H9 (cell line): ENCODE measurements at regions not wholly inside any gene's neighbourhood (a gene's known extent, or its start where the extent isn't known, plus 50 kb on each side); places are given as distances from the start of the nearest gene placed in this dataset.

Experiments
- DNase-seq: peaks from one replicate; pipeline ENCODE4 v3.0.0-alpha.2; 2017
- H2AFZ ChIP-seq: one replicate; pipeline ENCODE4 v1.6.1; 2013; ENCODE audit warnings: mild to moderate bottlenecking, low read length, control low read depth, moderate library complexity
- H2AK5ac ChIP-seq: 2 replicates; pipeline ENCODE4 v1.6.1; 2013; ENCODE audit warnings: low read length, control low read depth, mixed read lengths; ENCODE audit not compliant: insufficient read length
- H2BK120ac ChIP-seq: one replicate; pipeline ENCODE4 v1.6.1; 2013; ENCODE audit warnings: low read depth, mild to moderate bottlenecking, low read length, control low read depth, inconsistent platforms; ENCODE audit not compliant: poor library complexity, severe bottlenecking
- H2BK12ac ChIP-seq: 2 replicates; pipeline ENCODE4 v1.6.1; 2013; ENCODE audit warnings: low read length, control low read depth, mixed read lengths, low read depth; ENCODE audit not compliant: insufficient read length
- H2BK15ac ChIP-seq: 2 replicates; pipeline ENCODE4 v1.6.1; 2013; ENCODE audit warnings: low read depth, low read length, control low read depth
- H2BK20ac ChIP-seq: one replicate; pipeline ENCODE4 v1.6.1; 2013; ENCODE audit warnings: low read depth, mild to moderate bottlenecking, low read length, control low read depth, inconsistent platforms; ENCODE audit not compliant: poor library complexity, severe bottlenecking
- H2BK5ac ChIP-seq: 2 replicates; pipeline ENCODE4 v1.6.1; 2013; ENCODE audit warnings: low read length, control low read depth, mixed read lengths; ENCODE audit not compliant: insufficient read length
- H3K14ac ChIP-seq: 2 replicates; pipeline ENCODE4 v1.6.1; 2013; ENCODE audit warnings: low read length, control low read depth; ENCODE audit not compliant: insufficient read depth
- H3K18ac ChIP-seq: 2 replicates; pipeline ENCODE4 v1.6.1; 2013; ENCODE audit warnings: low read depth, mild to moderate bottlenecking, mixed read lengths, low read length, control low read depth; ENCODE audit not compliant: insufficient read length
- H3K23ac ChIP-seq: 2 replicates; pipeline ENCODE4 v1.6.1; 2013; ENCODE audit warnings: low read length, control low read depth, mixed read lengths, low read depth; ENCODE audit not compliant: insufficient read length
- H3K23me2 ChIP-seq: 2 replicates; pipeline ENCODE4 v1.6.1; 2013; ENCODE audit warnings: low read depth, mild to moderate bottlenecking, mixed read lengths, low read length, control low read depth; ENCODE audit not compliant: insufficient read length, poor library complexity, severe bottlenecking
- H3K27ac ChIP-seq: 2 replicates; pipeline ENCODE4 v1.5.1; 2013; ENCODE audit warnings: low read length, control low read depth, mixed read lengths, low read depth; ENCODE audit not compliant: insufficient read length
- H3K27me3 ChIP-seq: 2 replicates; pipeline ENCODE4 v1.6.1; 2013; ENCODE audit warnings: low read length, control low read depth, inconsistent platforms; ENCODE audit not compliant: insufficient read depth
- H3K4ac ChIP-seq: 2 replicates; pipeline ENCODE4 v1.6.1; 2013; ENCODE audit warnings: low read depth, mild to moderate bottlenecking, control low read depth, inconsistent platforms, low read length, moderate library complexity
- H3K4me1 ChIP-seq: 2 replicates; pipeline ENCODE4 v1.6.1; 2013; ENCODE audit warnings: low read length, control low read depth, inconsistent platforms; ENCODE audit not compliant: insufficient read depth
- H3K4me2 ChIP-seq: 2 replicates; pipeline ENCODE4 v1.6.1; 2013; ENCODE audit warnings: low read length, control low read depth, mixed read lengths; ENCODE audit not compliant: insufficient read length, insufficient read depth
- H3K56ac ChIP-seq: 2 replicates; pipeline ENCODE4 v1.6.1; 2013; ENCODE audit warnings: low read depth, mild to moderate bottlenecking, mixed read lengths, low read length, control low read depth; ENCODE audit not compliant: insufficient read length
- H3K79me1 ChIP-seq: 2 replicates; pipeline ENCODE4 v1.6.1; 2013; ENCODE audit warnings: low read depth, mild to moderate bottlenecking, moderate library complexity, low read length, control low read depth, inconsistent platforms; ENCODE audit not compliant: insufficient read depth, poor library complexity, severe bottlenecking
- H3K79me2 ChIP-seq: 2 replicates; pipeline ENCODE4 v1.6.1; 2013; ENCODE audit warnings: low read length, control low read depth, inconsistent platforms; ENCODE audit not compliant: insufficient read depth
- H3K9ac ChIP-seq: 2 replicates; pipeline ENCODE4 v1.6.1; 2013; ENCODE audit warnings: low read length, control low read depth, mixed read lengths; ENCODE audit not compliant: insufficient read length; ENCODE audit errors: extremely low read depth
- H3K9me3 ChIP-seq: one replicate; pipeline ENCODE4 v1.6.1; 2013; ENCODE audit warnings: low read depth, low read length, inconsistent platforms; ENCODE audit not compliant: control insufficient read depth
- H3T11ph ChIP-seq: one replicate; pipeline ENCODE4 v1.6.1; 2013; ENCODE audit warnings: mild to moderate bottlenecking, low read length, control low read depth, inconsistent platforms
- H4K20me1 ChIP-seq: one replicate; pipeline ENCODE4 v1.6.1; 2013; ENCODE audit not compliant: control insufficient read depth, insufficient read length, insufficient read depth
- H4K5ac ChIP-seq: 2 replicates; pipeline ENCODE4 v1.6.1; 2013; ENCODE audit warnings: low read depth, mild to moderate bottlenecking, mixed read lengths, low read length, control low read depth; ENCODE audit not compliant: insufficient read length
- H4K8ac ChIP-seq: replicated peaks from 2 replicates; pipeline ENCODE4 v1.6.1; 2013; ENCODE audit warnings: low read length, control low read depth, mixed read lengths, low read depth; ENCODE audit not compliant: insufficient read length
- H4K91ac ChIP-seq: 2 replicates; pipeline ENCODE4 v1.6.1; 2013; ENCODE audit warnings: low read depth, mild to moderate bottlenecking, moderate library complexity, mixed read lengths, low read length, control low read depth; ENCODE audit not compliant: insufficient read length
- H3K27ac Mint-ChIP-seq, 3 experiments: 2 replicates in 2 of 3; 3 replicates in 1 of 3; pipeline ENCODE4 v1.8.0; 2020 to 2021; ENCODE audit warnings: mixed read lengths in 3 of 3, mild to moderate bottlenecking in 1 of 3, moderate library complexity in 1 of 3
- H3K27me3 Mint-ChIP-seq: 2 replicates; pipeline ENCODE4 v1.8.0; 2021; ENCODE audit warnings: low read depth, mild to moderate bottlenecking, moderate library complexity, mixed read lengths
- H3K36me3 Mint-ChIP-seq, 3 experiments: 2 replicates in 2 of 3; 3 replicates in 1 of 3; pipeline ENCODE4 v1.8.0; 2020 to 2021; ENCODE audit warnings: low read depth in 3 of 3, mixed read lengths in 3 of 3; ENCODE audit not compliant: insufficient read depth in 1 of 3
- H3K4me1 Mint-ChIP-seq, 2 experiments: 2 replicates each; pipeline ENCODE4 v1.8.0; 2020; ENCODE audit warnings: mixed read lengths in 2 of 2
- H3K4me3 Mint-ChIP-seq, 2 experiments: 2 replicates in 1 of 2; 3 replicates in 1 of 2; pipeline ENCODE4 v1.8.0; 2020 to 2021; ENCODE audit warnings: mild to moderate bottlenecking in 2 of 2, mixed read lengths in 2 of 2, moderate library complexity in 1 of 2
- H3K9me3 Mint-ChIP-seq, 2 experiments: 2 replicates in 1 of 2; 3 replicates in 1 of 2; pipeline ENCODE4 v1.8.0; 2020; ENCODE audit warnings: mild to moderate bottlenecking in 2 of 2, mixed read lengths in 2 of 2, moderate library complexity in 1 of 2
- WGBS: extraction: QIAGEN DNeasy Blood & Tissue Kit; methylation state at CpG from one replicate; pipeline ENCODE4 v1.1.7; 2013; ENCODE audit warnings: missing lambda C conversion rate, low lambda C conversion rate, mixed read lengths; ENCODE audit not compliant: insufficient read length; ENCODE audit errors: extremely low coverage; 5-methylcytosine and 5-hydroxymethylcytosine counted together
- TF ChIP-seq, protein P1 (sequence below): fragments of 200-600 bp; sonication (generic); conservative IDR thresholded peaks from 3 replicates; pipeline ENCODE4 v1.8.0; 2021; ENCODE audit warnings: antibody characterized with exemption, mild to moderate bottlenecking

DNA sequence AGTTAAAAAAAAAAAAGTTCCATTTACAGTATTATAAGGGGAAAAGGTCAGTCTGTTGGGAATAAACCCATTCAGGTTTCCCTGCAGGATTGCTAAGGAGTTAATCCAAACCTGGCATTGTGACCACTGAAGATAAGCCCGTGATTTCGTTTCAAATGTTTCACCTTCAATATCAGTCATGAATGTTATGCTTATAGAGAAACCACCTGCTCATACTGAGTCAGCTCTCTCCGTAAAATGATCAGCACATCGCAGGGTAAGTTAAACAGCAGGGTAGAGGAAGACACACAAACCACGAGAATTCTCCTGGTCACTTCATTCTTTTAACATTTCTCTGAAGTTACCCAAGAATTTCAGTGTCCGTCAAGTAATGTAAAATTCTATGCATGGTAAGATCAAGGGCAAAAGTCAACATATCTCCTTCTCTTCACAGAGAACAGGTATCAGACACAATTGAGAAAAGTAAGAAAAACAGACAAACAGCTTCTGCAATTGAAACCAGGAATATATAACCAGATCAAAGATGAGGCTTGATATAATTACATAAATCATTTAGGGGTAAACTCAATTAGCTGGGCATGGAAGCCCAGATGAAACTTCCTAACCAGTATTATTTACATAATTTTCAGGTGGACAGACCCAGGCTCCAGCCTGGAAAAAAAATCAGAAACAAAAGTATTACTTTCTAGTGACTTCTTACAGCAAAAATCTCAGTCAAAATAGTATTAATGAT lies 67.6 kb upstream of the ARHGEF3 start:
- Histone ChIP-seq H3K27me3 (no peaks in the 10 kb centered on the region), H4K5ac (no peak overlapping the region), H3K18ac (no peak overlapping the region), H2BK12ac (no peak overlapping the region), H4K8ac (no peak overlapping the region), H3K79me2 (no peaks in the 10 kb centered on the region), H3K9me3 (no peaks in the 10 kb centered on the region), H3K4me2 (no peak overlapping the region), H3K23ac (no peak overlapping the region), H3K4me1 (no peaks in the 10 kb centered on the region; the same call in 1 of the 2 replicates), H3K27ac (no peak overlapping the region), H4K91ac (no peak overlapping the region), H2AFZ (no peak overlapping the region), H3K9ac (no peak overlapping the region), H4K20me1 (no peaks in the 10 kb centered on the region), H3K56ac (no peak overlapping the region), H3K4ac (no peak overlapping the region), H3K79me1 (no peaks in the 10 kb centered on the region), H3K23me2 (no peaks in the 10 kb centered on the region), H3T11ph (no peak overlapping the region), H2BK20ac (no peak overlapping the region), H2BK5ac (no peak overlapping the region), H2BK120ac (no peak overlapping the region), H2BK15ac (no peak overlapping the region), H2AK5ac (no peak overlapping the region), H3K14ac (no peak overlapping the region)
- no peak overlapping the region for H3K27ac Mint-ChIP-seq
- no peak overlapping the region for H3K4me3 Mint-ChIP-seq
- peaks cover 4 to 8% of the 10 kb centered on the region in 2 experiments; a peak in 2 of 4 replicates for H3K4me1 Mint-ChIP-seq
- TF ChIP-seq, protein P1, sequence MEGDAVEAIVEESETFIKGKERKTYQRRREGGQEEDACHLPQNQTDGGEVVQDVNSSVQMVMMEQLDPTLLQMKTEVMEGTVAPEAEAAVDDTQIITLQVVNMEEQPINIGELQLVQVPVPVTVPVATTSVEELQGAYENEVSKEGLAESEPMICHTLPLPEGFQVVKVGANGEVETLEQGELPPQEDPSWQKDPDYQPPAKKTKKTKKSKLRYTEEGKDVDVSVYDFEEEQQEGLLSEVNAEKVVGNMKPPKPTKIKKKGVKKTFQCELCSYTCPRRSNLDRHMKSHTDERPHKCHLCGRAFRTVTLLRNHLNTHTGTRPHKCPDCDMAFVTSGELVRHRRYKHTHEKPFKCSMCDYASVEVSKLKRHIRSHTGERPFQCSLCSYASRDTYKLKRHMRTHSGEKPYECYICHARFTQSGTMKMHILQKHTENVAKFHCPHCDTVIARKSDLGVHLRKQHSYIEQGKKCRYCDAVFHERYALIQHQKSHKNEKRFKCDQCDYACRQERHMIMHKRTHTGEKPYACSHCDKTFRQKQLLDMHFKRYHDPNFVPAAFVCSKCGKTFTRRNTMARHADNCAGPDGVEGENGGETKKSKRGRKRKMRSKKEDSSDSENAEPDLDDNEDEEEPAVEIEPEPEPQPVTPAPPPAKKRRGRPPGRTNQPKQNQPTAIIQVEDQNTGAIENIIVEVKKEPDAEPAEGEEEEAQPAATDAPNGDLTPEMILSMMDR, result no peak
- no CpG with 5 or more reads among the region's 6 CpGs for WGBS
- H3K9me3 Mint-ChIP-seq, result no peaks in the 10 kb centered on the region
- H3K36me3 Mint-ChIP-seq, result no peaks in the 10 kb centered on the region
- no peak for DNase-seq
- H3K27me3 Mint-ChIP-seq, result no peaks in the 10 kb centered on the region
